ENCODE measurements at regions not wholly inside any gene's neighbourhood (a gene's known extent, or its start where the extent isn't known, plus 50 kb on each side); places are given as distances from the start of the nearest gene placed in this dataset.

GRCh38 chr5:51860532-51861018 is 477.3 kb downstream of the ISL1 start (continued):
- TF ChIP-seq PRDM10 (tag by site-specific recombination; IDR thresholded peaks at IDR 0.05) (no peak), ZBTB8A (tag by site-specific recombination; IDR thresholded peaks at IDR 0.05) (no peak), GLI2 (tag by site-specific recombination; IDR thresholded peaks at IDR 0.05; ENCODE audit: borderline replicate concordance, low read depth) (no peak), ZNF394 (tag by site-specific recombination; IDR thresholded peaks at IDR 0.05; ENCODE audit: borderline replicate concordance) (no peak), ZNF362 (tag by site-specific recombination; IDR thresholded peaks at IDR 0.05) (no peak), ZNF654 (tag by site-specific recombination; IDR thresholded peaks at IDR 0.05; ENCODE audit: low read depth) (no peak), IKZF3 (tag by site-specific recombination; IDR thresholded peaks at IDR 0.05) (no peak), ZNF544 (tag by site-specific recombination; IDR thresholded peaks at IDR 0.05) (no peak)

- H3K36me3 ChIP-seq (ENCODE audit: control insufficient read depth in 2 of 2, insufficient read depth in 1 of 2, low read length in 2 of 2), result no peaks in the 10 kb centered on the region
These were observed 488.9 kb downstream of the ISL1 start for GRCh38 chr5:51872144-51872543.

GRCh38 chr5:51881901-51882300 is 498.7 kb downstream of the ISL1 start:
- H3K4me3 ChIP-seq (ENCODE audit: low read depth, low read length), result no peak overlapping the region
- ChIA-PET POLR2A (no interaction called here), CTCF (no interaction called here)
- TF ChIP-seq ZNF366 (tag by site-specific recombination; conservative IDR thresholded peaks at IDR 0.05), result no peak
- TF ChIP-seq ZBTB10 (tag by site-specific recombination; IDR thresholded peaks at IDR 0.05), result no peak
- TF ChIP-seq ZNF701 (tag by site-specific recombination; IDR thresholded peaks at IDR 0.05), result no peak
- no peak for TF ChIP-seq ZSCAN18 (tag by site-specific recombination; IDR thresholded peaks at IDR 0.05)
- no peak for TF ChIP-seq KLF7 (tag by site-specific recombination; IDR thresholded peaks at IDR 0.05; ENCODE audit: borderline replicate concordance)
- no peak for TF ChIP-seq REPIN1 (tag by site-specific recombination; IDR thresholded peaks at IDR 0.05; ENCODE audit: low read depth)
- TF ChIP-seq ZXDB (tag by site-specific recombination; IDR thresholded peaks at IDR 0.05), result no peak
- TF ChIP-seq ZFP3 (tag by site-specific recombination; IDR thresholded peaks at IDR 0.05; ENCODE audit: low read depth), result no peak
- TF ChIP-seq ZNF248 (tag by site-specific recombination; IDR thresholded peaks at IDR 0.05), result no peak
- TF ChIP-seq ZNF16 (tag by site-specific recombination; IDR thresholded peaks at IDR 0.05; ENCODE audit: low read depth), result no peak
- no peak for TF ChIP-seq ZNF112 (tag by site-specific recombination; IDR thresholded peaks at IDR 0.05)
- no peak for TF ChIP-seq HOXA7 (CRISPR knock-in tag; IDR thresholded peaks at IDR 0.05; ENCODE audit: borderline replicate concordance)
- no peaks in the 10 kb centered on the region for H3K9me3 ChIP-seq (ENCODE audit: control insufficient read depth, insufficient read depth, low read depth, low read length)
- no peaks in the 10 kb centered on the region for H3K4me1 ChIP-seq (ENCODE audit: control insufficient read depth, insufficient read depth, low read length)
- H3K27ac ChIP-seq (ENCODE audit: extremely low read depth, low read depth, low read length), result no peak overlapping the region
- no peaks in the 10 kb centered on the region for H3K36me3 ChIP-seq (ENCODE audit: control insufficient read depth in 2 of 2, insufficient read depth in 1 of 2, low read length in 2 of 2)

More at GRCh38 chr5:51872144-51872543, 488.9 kb downstream of the ISL1 start:
- Histone ChIP-seq H3K4me3 (ENCODE audit: low read depth, low read length) (no peak overlapping the region), H3K9me3 (ENCODE audit: control insufficient read depth, insufficient read depth, low read depth, low read length) (no peaks in the 10 kb centered on the region), H3K4me1 (ENCODE audit: control insufficient read depth, insufficient read depth, low read length) (no peaks in the 10 kb centered on the region), H3K27ac (ENCODE audit: extremely low read depth, low read depth, low read length) (no peak overlapping the region)
- ChIA-PET CTCF (no interaction called here), POLR2A (no interaction called here)
- TF ChIP-seq GLIS2 (tag by site-specific recombination; IDR thresholded peaks at IDR 0.05) (no peak), ZNF707 (tag by site-specific recombination; IDR thresholded peaks at IDR 0.05) (peak; percentile 88)

All from HEK293 (cell line).